GM23338 (cell line): ENCODE measurements at regions not wholly inside any gene's neighbourhood (a gene's known extent, or its start where the extent isn't known, plus 50 kb on each side); places are given as distances from the start of the nearest gene placed in this dataset.

Source experiments
- CTCF ChIP-seq, 2 experiments: fragments of 200-600 bp in 1 of 2; sonication (generic) in 1 of 2; conservative IDR thresholded peaks; 2 replicates each; pipeline versions ENCODE4 v1.5.1 to v1.6.1; 2016 to 2017; ENCODE audit warnings: antibody characterized with exemption in 2 of 2, low read depth in 2 of 2, mild to moderate bottlenecking in 2 of 2, moderate library complexity in 1 of 2
- ZNF462 ChIP-seq: fragments of 250-450 bp; sonication (Bioruptor Pico); IDR thresholded peaks from 2 replicates; pipeline ENCODE4 v1.5.0; 2020; ENCODE audit warnings: mild to moderate bottlenecking, moderate library complexity

GRCh38 chr22:22156348-22156715 is 88.3 kb upstream of the VPREB1 start:
- no peak for TF ChIP-seq CTCF (conservative IDR thresholded peaks at IDR 0.05; ENCODE audit: low read depth in 2 of 2)
- no peak for TF ChIP-seq ZNF462 (CRISPR knock-in tag)
